ENCODE measurements at regions not wholly inside any gene's neighbourhood (a gene's known extent, or its start where the extent isn't known, plus 50 kb on each side); places are given as distances from the start of the nearest gene placed in this dataset.

DNA sequence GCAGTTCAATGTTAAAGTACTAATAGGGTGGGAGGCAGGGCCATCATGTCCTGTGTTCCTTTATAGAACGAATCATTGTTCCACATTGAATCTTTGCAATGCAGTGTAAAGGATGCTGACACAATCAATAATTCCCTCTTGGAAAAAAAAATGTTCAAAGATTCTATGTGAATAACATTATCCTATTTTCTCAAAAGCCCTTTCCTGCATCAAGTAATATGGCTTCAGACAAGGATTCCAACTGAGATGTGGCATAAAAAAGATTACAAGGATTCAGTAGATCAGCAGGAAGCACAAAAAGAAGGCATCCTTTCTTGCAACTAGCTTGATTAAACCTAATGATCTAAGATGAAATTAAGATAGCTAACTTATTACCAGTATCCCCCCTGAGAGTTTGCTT is 454.0 kb upstream of the CADM2 start:
- Mint-ChIP-seq H3K9me3 (ENCODE audit: unreplicated experiment) (peaks cover 7% of the 10 kb centered on the region), H3K27ac (ENCODE audit: unreplicated experiment) (no peak overlapping the region), H3K36me3 (ENCODE audit: unreplicated experiment) (no peaks in the 10 kb centered on the region), H3K4me3 (ENCODE audit: unreplicated experiment) (no peak overlapping the region), H3K4me1 (ENCODE audit: unreplicated experiment) (no peaks in the 10 kb centered on the region), H3K27me3 (ENCODE audit: unreplicated experiment) (no peaks in the 10 kb centered on the region)
- no peak for TF ChIP-seq CTCF (IDR thresholded peaks at IDR 0.05)
- DNase-seq (ENCODE audit: extremely low spot score, unreplicated experiment) = no peak

GRCh38 chr3:84510007-84510406 is 448.8 kb upstream of the CADM2 start:
- Mint-ChIP-seq H3K4me3 (ENCODE audit: unreplicated experiment) (no peak overlapping the region), H3K4me1 (ENCODE audit: unreplicated experiment) (no peaks in the 10 kb centered on the region), H3K9me3 (ENCODE audit: unreplicated experiment) (peaks cover 19% of the 10 kb centered on the region), H3K27me3 (ENCODE audit: unreplicated experiment) (no peaks in the 10 kb centered on the region), H3K36me3 (ENCODE audit: unreplicated experiment) (no peaks in the 10 kb centered on the region), H3K27ac (ENCODE audit: unreplicated experiment) (no peak overlapping the region)
- no peak for TF ChIP-seq CTCF (IDR thresholded peaks at IDR 0.05)
- no peak for DNase-seq (ENCODE audit: extremely low spot score, unreplicated experiment)

DNA sequence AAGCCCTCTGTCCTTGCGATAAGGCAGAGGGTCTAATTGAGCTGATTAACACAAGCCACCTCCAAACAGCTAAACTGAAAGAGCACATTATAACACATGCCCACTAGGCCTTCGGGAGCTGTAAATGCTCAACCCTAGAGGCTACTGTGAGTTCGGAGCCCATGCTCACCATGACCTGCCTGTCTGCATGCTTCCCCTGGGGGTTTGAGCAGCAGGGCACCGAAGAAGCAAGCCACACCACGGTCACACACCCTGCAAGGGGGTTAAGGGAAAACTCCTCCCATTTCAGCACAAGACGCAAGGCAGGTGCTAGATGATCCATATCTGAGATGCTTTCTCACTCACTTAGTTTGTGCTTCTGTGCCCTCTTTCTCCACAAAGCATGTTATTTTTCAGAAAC is 435.9 kb upstream of the CADM2 start:
- no peak overlapping the region for H3K4me3 Mint-ChIP-seq (ENCODE audit: unreplicated experiment)
- H3K36me3 Mint-ChIP-seq (ENCODE audit: unreplicated experiment) = no peaks in the 10 kb centered on the region
- H3K27ac Mint-ChIP-seq (ENCODE audit: unreplicated experiment) = no peak overlapping the region
- no peaks in the 10 kb centered on the region for H3K27me3 Mint-ChIP-seq (ENCODE audit: unreplicated experiment)
- no peaks in the 10 kb centered on the region for H3K4me1 Mint-ChIP-seq (ENCODE audit: unreplicated experiment)
- DNase-seq (ENCODE audit: extremely low spot score, unreplicated experiment) = no peak
- H3K9me3 Mint-ChIP-seq (ENCODE audit: unreplicated experiment) = peaks cover 8% of the 10 kb centered on the region
- no peak for TF ChIP-seq CTCF (IDR thresholded peaks at IDR 0.05)

DNA sequence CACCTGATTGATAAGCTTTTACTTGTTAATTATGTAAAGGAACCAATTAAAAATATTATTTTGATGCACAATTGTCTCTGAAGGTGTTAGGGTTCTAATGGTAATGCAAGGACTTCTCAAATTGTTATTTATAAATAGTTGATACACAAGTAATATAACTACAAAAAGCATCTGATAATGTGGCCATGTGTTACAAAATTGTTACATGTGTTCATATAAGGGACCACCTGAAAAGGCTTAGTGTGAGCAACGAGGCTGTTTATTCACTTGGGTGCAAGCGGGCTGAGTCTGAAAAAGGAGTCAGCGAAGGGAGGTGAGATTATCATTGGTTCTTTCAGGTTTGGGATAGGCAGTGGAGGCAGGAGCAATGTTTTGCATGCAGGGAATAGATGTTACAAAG is 421.9 kb upstream of the CADM2 start:
- H3K27ac Mint-ChIP-seq (ENCODE audit: unreplicated experiment) = no peak overlapping the region
- H3K4me3 Mint-ChIP-seq (ENCODE audit: unreplicated experiment) = no peak overlapping the region
- no peaks in the 10 kb centered on the region for H3K27me3 Mint-ChIP-seq (ENCODE audit: unreplicated experiment)
- H3K4me1 Mint-ChIP-seq (ENCODE audit: unreplicated experiment) = no peaks in the 10 kb centered on the region
- TF ChIP-seq CTCF (IDR thresholded peaks at IDR 0.05) = no peak
- no peak for DNase-seq (ENCODE audit: extremely low spot score, unreplicated experiment)
- no peaks in the 10 kb centered on the region for H3K36me3 Mint-ChIP-seq (ENCODE audit: unreplicated experiment)
- H3K9me3 Mint-ChIP-seq (ENCODE audit: unreplicated experiment) = peaks cover 19% of the 10 kb centered on the region

DNA sequence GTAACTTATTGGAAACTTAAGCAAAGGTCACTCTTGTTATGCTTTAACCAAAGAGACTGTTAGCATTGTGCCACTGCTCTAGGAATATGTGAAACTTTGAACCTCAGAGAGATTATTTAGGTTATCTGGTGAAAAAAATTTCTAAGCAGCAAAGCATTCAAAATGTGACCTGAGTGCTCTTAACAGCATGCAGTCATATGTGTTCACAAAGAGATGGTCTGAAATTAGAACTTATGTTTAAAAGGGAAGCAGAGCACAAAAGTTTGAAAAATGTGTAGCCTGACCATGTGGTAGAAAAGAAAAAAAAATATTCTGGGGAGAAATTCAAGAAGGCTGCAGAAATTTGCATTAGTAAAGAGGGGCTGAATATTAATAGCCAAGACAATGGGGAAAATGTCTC is 420.2 kb upstream of the CADM2 start:
- Mint-ChIP-seq H3K4me3 (ENCODE audit: unreplicated experiment) (no peak overlapping the region), H3K9me3 (ENCODE audit: unreplicated experiment) (peaks cover 13% of the 10 kb centered on the region), H3K27ac (ENCODE audit: unreplicated experiment) (no peak overlapping the region), H3K27me3 (ENCODE audit: unreplicated experiment) (no peaks in the 10 kb centered on the region), H3K4me1 (ENCODE audit: unreplicated experiment) (no peaks in the 10 kb centered on the region), H3K36me3 (ENCODE audit: unreplicated experiment) (no peaks in the 10 kb centered on the region)
- no peak for DNase-seq (ENCODE audit: extremely low spot score, unreplicated experiment)
- TF ChIP-seq CTCF (IDR thresholded peaks at IDR 0.05) = no peak
